ENCODE measurements at regions not wholly inside any gene's neighbourhood (a gene's known extent, or its start where the extent isn't known, plus 50 kb on each side); places are given as distances from the start of the nearest gene placed in this dataset.

DNA sequence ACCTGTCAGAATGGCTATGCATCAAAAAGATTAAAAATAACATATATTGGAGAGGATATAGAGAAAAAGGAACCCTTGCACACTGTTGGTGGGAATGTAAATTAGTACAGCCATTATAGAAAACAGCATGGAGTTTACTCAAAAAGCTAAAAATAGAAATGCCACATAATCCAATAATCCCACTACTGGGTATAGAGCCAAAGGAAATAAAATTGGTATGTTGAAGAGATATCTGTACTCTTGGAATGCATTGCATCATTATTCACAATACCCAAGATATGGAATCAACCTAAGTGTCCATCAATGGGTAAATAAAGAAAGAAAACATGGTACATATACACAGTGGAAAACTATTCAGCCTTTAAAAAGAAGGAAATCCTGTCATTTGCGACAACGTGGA lies 77.2 kb downstream of the C1D start:
- Histone ChIP-seq H3K4me3 (ENCODE audit: low read length, poor library complexity, severe bottlenecking) (no peak overlapping the region), H3F3A (ENCODE audit: low read depth) (no peaks in the 10 kb centered on the region), H2AFZ (ENCODE audit: low read length) (no peak overlapping the region), H3K27me3 (ENCODE audit: insufficient read depth, low read length, poor library complexity, severe bottlenecking) (no peaks in the 10 kb centered on the region), H3K4me2 (ENCODE audit: low read depth, low read length, poor library complexity, severe bottlenecking) (no peak overlapping the region), H3K9ac (ENCODE audit: low read depth, low read length, poor library complexity, severe bottlenecking) (no peak overlapping the region), H3K9me3 (ENCODE audit: insufficient read depth, low read depth, low read length) (peaks cover 7% of the 10 kb centered on the region), H3K4me1 (ENCODE audit: insufficient read depth, low read length, poor library complexity, severe bottlenecking) (no peaks in the 10 kb centered on the region), H3K36me3 (ENCODE audit: insufficient read depth, low read length) (no peaks in the 10 kb centered on the region), H3K9me2 (replicated peaks; ENCODE audit: low read depth, low read length) (no peaks in the 10 kb centered on the region), H3K79me2 (ENCODE audit: insufficient read depth, low read length) (no peaks in the 10 kb centered on the region), H4K20me1 (ENCODE audit: insufficient read depth, low read length, poor library complexity, severe bottlenecking) (no peaks in the 10 kb centered on the region)
- TF ChIP-seq, protein P1, sequence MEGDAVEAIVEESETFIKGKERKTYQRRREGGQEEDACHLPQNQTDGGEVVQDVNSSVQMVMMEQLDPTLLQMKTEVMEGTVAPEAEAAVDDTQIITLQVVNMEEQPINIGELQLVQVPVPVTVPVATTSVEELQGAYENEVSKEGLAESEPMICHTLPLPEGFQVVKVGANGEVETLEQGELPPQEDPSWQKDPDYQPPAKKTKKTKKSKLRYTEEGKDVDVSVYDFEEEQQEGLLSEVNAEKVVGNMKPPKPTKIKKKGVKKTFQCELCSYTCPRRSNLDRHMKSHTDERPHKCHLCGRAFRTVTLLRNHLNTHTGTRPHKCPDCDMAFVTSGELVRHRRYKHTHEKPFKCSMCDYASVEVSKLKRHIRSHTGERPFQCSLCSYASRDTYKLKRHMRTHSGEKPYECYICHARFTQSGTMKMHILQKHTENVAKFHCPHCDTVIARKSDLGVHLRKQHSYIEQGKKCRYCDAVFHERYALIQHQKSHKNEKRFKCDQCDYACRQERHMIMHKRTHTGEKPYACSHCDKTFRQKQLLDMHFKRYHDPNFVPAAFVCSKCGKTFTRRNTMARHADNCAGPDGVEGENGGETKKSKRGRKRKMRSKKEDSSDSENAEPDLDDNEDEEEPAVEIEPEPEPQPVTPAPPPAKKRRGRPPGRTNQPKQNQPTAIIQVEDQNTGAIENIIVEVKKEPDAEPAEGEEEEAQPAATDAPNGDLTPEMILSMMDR (conservative IDR thresholded peaks at IDR 0.05; ENCODE audit: low read length), result no peak
- TF ChIP-seq EZH2phosphoT487 (IDR thresholded peaks at IDR 0.05; ENCODE audit: borderline replicate concordance), result no peak

DNA sequence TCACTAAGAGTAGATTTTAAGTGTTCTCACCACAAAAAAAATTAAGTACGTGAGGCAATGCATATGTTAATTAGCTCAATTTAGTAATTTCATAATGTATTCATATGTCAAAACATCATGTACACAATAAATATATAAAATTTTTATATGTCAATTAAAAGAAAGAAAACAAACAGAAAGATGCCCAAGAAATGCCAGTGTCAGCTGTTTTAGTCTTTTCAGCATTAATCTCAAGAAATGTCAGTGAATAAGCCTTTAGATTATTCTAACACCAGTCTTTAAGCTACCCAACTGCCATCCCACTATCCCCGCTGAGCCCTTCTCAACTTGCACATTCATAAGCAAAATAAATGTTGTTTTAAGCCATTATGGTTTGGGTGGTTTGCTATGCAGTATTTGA lies 76.5 kb downstream of the C1D start:
- TF ChIP-seq, protein P1 (conservative IDR thresholded peaks at IDR 0.05; ENCODE audit: low read length), result no peak
- TF ChIP-seq EZH2phosphoT487 (IDR thresholded peaks at IDR 0.05; ENCODE audit: borderline replicate concordance), result no peak
- no peaks in the 10 kb centered on the region for H4K20me1 ChIP-seq (ENCODE audit: insufficient read depth, low read length, poor library complexity, severe bottlenecking)
- H3K27me3 ChIP-seq (ENCODE audit: insufficient read depth, low read length, poor library complexity, severe bottlenecking), result no peaks in the 10 kb centered on the region
- no peaks in the 10 kb centered on the region for H3K9me2 ChIP-seq (replicated peaks; ENCODE audit: low read depth, low read length)
- H3K36me3 ChIP-seq (ENCODE audit: insufficient read depth, low read length), result no peaks in the 10 kb centered on the region
- no peaks in the 10 kb centered on the region for H3K79me2 ChIP-seq (ENCODE audit: insufficient read depth, low read length)
- no peaks in the 10 kb centered on the region for H3K4me1 ChIP-seq (ENCODE audit: insufficient read depth, low read length, poor library complexity, severe bottlenecking)
- no peak overlapping the region for H3K9ac ChIP-seq (ENCODE audit: low read depth, low read length, poor library complexity, severe bottlenecking)
- no peaks in the 10 kb centered on the region for H3F3A ChIP-seq (ENCODE audit: low read depth)
- H3K4me2 ChIP-seq (ENCODE audit: low read depth, low read length, poor library complexity, severe bottlenecking), result no peak overlapping the region
- 0 out of 2 replicates have a peak, but pooled peaks cover 2% of the 10 kb centered on the region for H3K9me3 ChIP-seq (ENCODE audit: insufficient read depth, low read depth, low read length)
- no peak overlapping the region for H3K4me3 ChIP-seq (ENCODE audit: low read length, poor library complexity, severe bottlenecking)
- H2AFZ ChIP-seq (ENCODE audit: low read length), result no peak overlapping the region
